SK-N-SH (cell line): ENCODE measurements at regions not wholly inside any gene's neighbourhood (a gene's known extent, or its start where the extent isn't known, plus 50 kb on each side); places are given as distances from the start of the nearest gene placed in this dataset.

Source experiments
- CTCF ChIA-PET: fragments of 300-600, 350-600 bp; formaldehyde crosslinking; extraction: SDS; loops from one replicate; lab custom pipeline; 2021; lab: Yijun Ruan, JAX
- POLR2A ChIA-PET: fragments of 350-600 bp; sonication (Branson Sonifier 250); formaldehyde crosslinking; extraction: SDS; loops from one replicate; lab custom pipeline; 2020; ENCODE audit warnings: antibody characterized with exemption, inconsistent platforms; lab: Yijun Ruan, JAX
- DNase-seq: peaks from one replicate; pipeline ENCODE4 v3.0.0; 2012
- H2AFZ ChIP-seq: fragments of 200-600 bp; sonication (generic); 2 replicates; pipeline ENCODE4 v1.8.1; 2016; ENCODE audit warnings: antibody characterized with exemption, mild to moderate bottlenecking, low read depth
- H3F3A ChIP-seq: fragments of 200-600 bp; sonication (generic); replicated peaks from 2 replicates; pipeline ENCODE3; 2016; ENCODE audit warnings: antibody characterized with exemption, mild to moderate bottlenecking; ENCODE audit not compliant: insufficient read depth
- H3K27ac ChIP-seq, 2 experiments: fragments of 200-500 bp in 1 of 2; fragments of 200-600 bp in 1 of 2; sonication (Bioruptor generic) in 1 of 2; sonication (generic), shearing (Covaris generic) in 1 of 2; 2 replicates each; pipeline versions ENCODE4 v1.5.1 to v1.6.1; 2014 to 2016; ENCODE audit warnings: low read depth in 2 of 2, inconsistent platforms in 1 of 2, low read length in 1 of 2, mild to moderate bottlenecking in 1 of 2, mixed read lengths in 1 of 2
- H3K27me3 ChIP-seq: fragments of 200-600 bp; sonication (generic), shearing (Covaris generic); 2 replicates; pipeline ENCODE4 v1.6.1; 2016; ENCODE audit warnings: mixed run types; ENCODE audit not compliant: insufficient read depth
- H3K36me3 ChIP-seq, 2 experiments: fragments of 200-500 bp in 1 of 2; fragments of 200-600 bp in 1 of 2; sonication (Bioruptor generic) in 1 of 2; sonication (generic) in 1 of 2; replicated peaks in 1 of 2; 2 replicates each; pipeline versions ENCODE3 to v1.5.1; 2014 to 2016; ENCODE audit warnings: low read length in 1 of 2, mild to moderate bottlenecking in 1 of 2; ENCODE audit not compliant: insufficient read depth in 2 of 2, control insufficient read depth in 1 of 2
- H3K4me1 ChIP-seq, 2 experiments: fragments of 200-500 bp in 1 of 2; fragments of 200-600 bp in 1 of 2; sonication (Bioruptor generic) in 1 of 2; sonication (generic), shearing (Covaris generic) in 1 of 2; 2 replicates each; pipeline versions ENCODE4 v1.5.1 to v1.6.1; 2014 to 2016; ENCODE audit warnings: low read depth in 1 of 2, low read length in 1 of 2, mixed run types in 1 of 2; ENCODE audit not compliant: insufficient read depth in 2 of 2, control insufficient read depth in 1 of 2
- H3K4me2 ChIP-seq: fragments of 200-600 bp; sonication (generic), shearing (Covaris generic); 2 replicates; pipeline ENCODE4 v1.6.1; 2017; ENCODE audit warnings: mixed run types
- H3K4me3 ChIP-seq, 2 experiments: fragments of 200-500 bp in 1 of 2; fragments of 200-600 bp in 1 of 2; sonication (Bioruptor generic) in 1 of 2; sonication (generic), shearing (Covaris generic) in 1 of 2; 2 replicates each; pipeline versions ENCODE4 v1.5.1 to v1.8.1; 2014 to 2016; ENCODE audit warnings: low read depth in 2 of 2, inconsistent platforms in 1 of 2, low read length in 1 of 2, mild to moderate bottlenecking in 1 of 2, mixed read lengths in 1 of 2, moderate library complexity in 1 of 2
- H3K79me2 ChIP-seq: fragments of 200-600 bp; sonication (generic); 2 replicates; pipeline ENCODE4 v1.8.1; 2017; ENCODE audit warnings: mild to moderate bottlenecking; ENCODE audit not compliant: insufficient read depth
- H3K9ac ChIP-seq: fragments of 200-600 bp; sonication (generic); 2 replicates; pipeline ENCODE4 v1.6.1; 2017; ENCODE audit warnings: mixed run types
- H3K9me2 ChIP-seq: fragments of 200-600 bp; sonication (generic); 2 replicates; pipeline ENCODE4 v1.6.1; 2017; ENCODE audit warnings: mixed run types
- H3K9me3 ChIP-seq: fragments of 200-600 bp; sonication (generic); 2 replicates; pipeline ENCODE4 v1.6.1; 2017; ENCODE audit warnings: mixed run types, mild to moderate bottlenecking, moderate library complexity
- H4K20me1 ChIP-seq: fragments of 200-600 bp; sonication (generic); 2 replicates; pipeline ENCODE4 v1.6.1; 2017; ENCODE audit warnings: mild to moderate bottlenecking, mixed run types; ENCODE audit not compliant: insufficient read depth
- EP300 ChIP-seq, 2 experiments: IDR thresholded peaks; 2 replicates each; pipeline versions ENCODE4 v1.4.0 to v1.6.1; 2012; ENCODE audit warnings: borderline replicate concordance in 1 of 2, low read depth in 1 of 2, low read length in 1 of 2
- EZH2phosphoT487 ChIP-seq: fragments of 200-600 bp; sonication (generic); IDR thresholded peaks from 2 replicates; pipeline ENCODE4 v1.6.1; 2017; ENCODE audit warnings: low read depth, mixed run types, mild to moderate bottlenecking, antibody characterized with exemption, moderate library complexity, borderline replicate concordance
- FOSL2 ChIP-seq: IDR thresholded peaks from 2 replicates; pipeline ENCODE4 v1.4.0; 2012; ENCODE audit warnings: low read depth, mild to moderate bottlenecking, moderate library complexity, borderline replicate concordance
- FOXJ3 ChIP-seq: sonication (generic); formaldehyde crosslinking; IDR thresholded peaks from 2 replicates; pipeline ENCODE4 v1.5.1; 2020; ENCODE audit warnings: mild to moderate bottlenecking, missing genetic modification reagents
- FOXM1 ChIP-seq: IDR thresholded peaks from 2 replicates; pipeline ENCODE4 v1.4.0; 2012; ENCODE audit warnings: low read depth, mild to moderate bottlenecking
- JUND ChIP-seq: IDR thresholded peaks from 2 replicates; pipeline ENCODE4 v1.4.0; 2012
- MEF2A ChIP-seq: IDR thresholded peaks from 2 replicates; pipeline ENCODE4 v1.4.0; 2012; ENCODE audit warnings: low read depth, borderline replicate concordance
- MXI1 ChIP-seq: IDR thresholded peaks from 2 replicates; pipeline ENCODE4 v1.6.1; 2012; ENCODE audit warnings: mild to moderate bottlenecking, low read depth, low read length, improper control_type of control experiment
- NFIC ChIP-seq: IDR thresholded peaks from 2 replicates; pipeline ENCODE4 v1.4.0; 2012; ENCODE audit warnings: borderline replicate concordance
- NRF1 ChIP-seq: IDR thresholded peaks from 2 replicates; pipeline ENCODE4 v1.6.1; 2012; ENCODE audit warnings: low read depth, mild to moderate bottlenecking, low read length
- RAD21 ChIP-seq: IDR thresholded peaks from 2 replicates; pipeline ENCODE4 v1.6.1; 2012; ENCODE audit warnings: mild to moderate bottlenecking, low read length
- RCOR1 ChIP-seq: fragments of 150-350 bp; IDR thresholded peaks from 2 replicates; pipeline ENCODE4 v1.6.1; 2017; ENCODE audit warnings: antibody characterized with exemption, low read length
- SIN3A ChIP-seq: IDR thresholded peaks from 2 replicates; pipeline ENCODE4 v1.6.1; 2012; ENCODE audit warnings: low read depth, mild to moderate bottlenecking, low read length, moderate library complexity, borderline replicate concordance
- SMC3 ChIP-seq: IDR thresholded peaks from 2 replicates; pipeline ENCODE4 v1.6.1; 2012; ENCODE audit warnings: low read depth, low read length, improper control_type of control experiment
- TAF1 ChIP-seq: IDR thresholded peaks from 2 replicates; pipeline ENCODE4 v1.6.1; 2012; ENCODE audit warnings: low read depth, mild to moderate bottlenecking, low read length, moderate library complexity, borderline replicate concordance
- TEAD4 ChIP-seq: IDR thresholded peaks from 2 replicates; pipeline ENCODE4 v1.4.0; 2012; ENCODE audit warnings: mild to moderate bottlenecking, borderline replicate concordance; ENCODE audit not compliant: insufficient read depth
- WGBS: methylation state at CpG from one replicate; pipeline ENCODE4 v1.1.6; 2017; ENCODE audit warnings: low lambda C conversion rate; 5-methylcytosine and 5-hydroxymethylcytosine counted together
- TF ChIP-seq, protein P1 (sequence below): fragments of 200-600 bp; sonication (generic); IDR thresholded peaks from 2 replicates; pipeline ENCODE4 v1.6.1; 2017; ENCODE audit warnings: antibody characterized with exemption, mild to moderate bottlenecking, moderate library complexity
- TF ChIP-seq, protein P2 (sequence below): fragments of 150-350 bp; IDR thresholded peaks from 2 replicates; pipeline ENCODE4 v1.6.1; 2017; ENCODE audit warnings: antibody characterized with exemption, low read length, low read depth, borderline replicate concordance
- TF ChIP-seq, protein P3 (sequence below): IDR thresholded peaks from 2 replicates; pipeline ENCODE4 v1.4.0; 2012; ENCODE audit warnings: low read depth, borderline replicate concordance
- TF ChIP-seq, protein P4 (sequence below): IDR thresholded peaks from 2 replicates; pipeline ENCODE4 v1.4.0; 2012; ENCODE audit warnings: low read depth, borderline replicate concordance

DNA sequence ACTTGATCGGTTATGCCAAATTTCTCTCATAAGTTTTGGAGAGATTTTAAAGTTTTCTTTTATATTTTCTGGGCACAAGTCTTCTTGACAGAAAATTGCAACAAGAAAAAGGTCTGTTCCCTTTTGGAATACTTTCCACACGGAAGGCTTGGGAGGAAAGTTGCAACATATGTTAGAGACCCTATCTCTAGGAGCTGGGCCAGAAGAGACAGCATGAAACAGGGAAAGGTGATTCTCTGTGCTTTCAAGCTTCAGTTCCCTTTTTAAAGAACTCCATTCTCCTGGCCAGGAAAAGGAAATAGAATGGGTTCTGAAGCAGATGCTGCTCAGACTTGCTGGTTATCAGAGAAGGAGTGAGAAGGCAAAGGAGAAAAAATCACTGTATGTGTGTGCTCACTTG, 368.3 kb downstream of the SPATA31D1 start:
- Histone ChIP-seq H3K36me3 (no peaks in the 10 kb centered on the region), H3K27me3 (no peaks in the 10 kb centered on the region), H3F3A (peaks cover 10% of the 10 kb centered on the region), H3K9me2 (no peaks in the 10 kb centered on the region), H3K4me1 (no peaks in the 10 kb centered on the region; a peak in 1 of 4 replicates), H3K9me3 (no peaks in the 10 kb centered on the region), H3K79me2 (no peaks in the 10 kb centered on the region), H2AFZ (no peak overlapping the region), H4K20me1 (no peaks in the 10 kb centered on the region), H3K27ac (no peak overlapping the region), H3K4me2 (no peak overlapping the region), H3K4me3 (no peak overlapping the region), H3K9ac (no peak overlapping the region)
- CTCF ChIA-PET = no interaction called here
- POLR2A ChIA-PET = no interaction called here
- 78% methylated on average over 2 of the region's 2 CpGs for WGBS
- no peak for TF ChIP-seq FOXJ3 (CRISPR knock-in tag)
- TF ChIP-seq JUND = no peak
- no peak for TF ChIP-seq FOSL2
- TF ChIP-seq FOXM1 = no peak
- no peak for TF ChIP-seq SMC3
- TF ChIP-seq RAD21 = no peak
- TF ChIP-seq TEAD4 = no peak
- no peak for TF ChIP-seq EZH2phosphoT487
- TF ChIP-seq RCOR1 = no peak
- TF ChIP-seq NRF1 = no peak
- no peak for TF ChIP-seq NFIC
- no peak for TF ChIP-seq MXI1
- TF ChIP-seq, protein P1, sequence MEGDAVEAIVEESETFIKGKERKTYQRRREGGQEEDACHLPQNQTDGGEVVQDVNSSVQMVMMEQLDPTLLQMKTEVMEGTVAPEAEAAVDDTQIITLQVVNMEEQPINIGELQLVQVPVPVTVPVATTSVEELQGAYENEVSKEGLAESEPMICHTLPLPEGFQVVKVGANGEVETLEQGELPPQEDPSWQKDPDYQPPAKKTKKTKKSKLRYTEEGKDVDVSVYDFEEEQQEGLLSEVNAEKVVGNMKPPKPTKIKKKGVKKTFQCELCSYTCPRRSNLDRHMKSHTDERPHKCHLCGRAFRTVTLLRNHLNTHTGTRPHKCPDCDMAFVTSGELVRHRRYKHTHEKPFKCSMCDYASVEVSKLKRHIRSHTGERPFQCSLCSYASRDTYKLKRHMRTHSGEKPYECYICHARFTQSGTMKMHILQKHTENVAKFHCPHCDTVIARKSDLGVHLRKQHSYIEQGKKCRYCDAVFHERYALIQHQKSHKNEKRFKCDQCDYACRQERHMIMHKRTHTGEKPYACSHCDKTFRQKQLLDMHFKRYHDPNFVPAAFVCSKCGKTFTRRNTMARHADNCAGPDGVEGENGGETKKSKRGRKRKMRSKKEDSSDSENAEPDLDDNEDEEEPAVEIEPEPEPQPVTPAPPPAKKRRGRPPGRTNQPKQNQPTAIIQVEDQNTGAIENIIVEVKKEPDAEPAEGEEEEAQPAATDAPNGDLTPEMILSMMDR = no peak
- TF ChIP-seq MEF2A = no peak
- TF ChIP-seq, protein P2, sequence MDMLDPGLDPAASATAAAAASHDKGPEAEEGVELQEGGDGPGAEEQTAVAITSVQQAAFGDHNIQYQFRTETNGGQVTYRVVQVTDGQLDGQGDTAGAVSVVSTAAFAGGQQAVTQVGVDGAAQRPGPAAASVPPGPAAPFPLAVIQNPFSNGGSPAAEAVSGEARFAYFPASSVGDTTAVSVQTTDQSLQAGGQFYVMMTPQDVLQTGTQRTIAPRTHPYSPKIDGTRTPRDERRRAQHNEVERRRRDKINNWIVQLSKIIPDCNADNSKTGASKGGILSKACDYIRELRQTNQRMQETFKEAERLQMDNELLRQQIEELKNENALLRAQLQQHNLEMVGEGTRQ = no peak
- TF ChIP-seq, protein P3, sequence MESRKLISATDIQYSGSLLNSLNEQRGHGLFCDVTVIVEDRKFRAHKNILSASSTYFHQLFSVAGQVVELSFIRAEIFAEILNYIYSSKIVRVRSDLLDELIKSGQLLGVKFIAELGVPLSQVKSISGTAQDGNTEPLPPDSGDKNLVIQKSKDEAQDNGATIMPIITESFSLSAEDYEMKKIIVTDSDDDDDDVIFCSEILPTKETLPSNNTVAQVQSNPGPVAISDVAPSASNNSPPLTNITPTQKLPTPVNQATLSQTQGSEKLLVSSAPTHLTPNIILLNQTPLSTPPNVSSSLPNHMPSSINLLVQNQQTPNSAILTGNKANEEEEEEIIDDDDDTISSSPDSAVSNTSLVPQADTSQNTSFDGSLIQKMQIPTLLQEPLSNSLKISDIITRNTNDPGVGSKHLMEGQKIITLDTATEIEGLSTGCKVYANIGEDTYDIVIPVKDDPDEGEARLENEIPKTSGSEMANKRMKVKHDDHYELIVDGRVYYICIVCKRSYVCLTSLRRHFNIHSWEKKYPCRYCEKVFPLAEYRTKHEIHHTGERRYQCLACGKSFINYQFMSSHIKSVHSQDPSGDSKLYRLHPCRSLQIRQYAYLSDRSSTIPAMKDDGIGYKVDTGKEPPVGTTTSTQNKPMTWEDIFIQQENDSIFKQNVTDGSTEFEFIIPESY = no peak
- TF ChIP-seq EP300 (IDR thresholded peaks at IDR 0.05; ENCODE audit: borderline replicate concordance in 1 of 2, low read depth in 1 of 2, low read length in 1 of 2) = no peak
- TF ChIP-seq TAF1 = no peak
- TF ChIP-seq SIN3A = no peak
- TF ChIP-seq, protein P4, sequence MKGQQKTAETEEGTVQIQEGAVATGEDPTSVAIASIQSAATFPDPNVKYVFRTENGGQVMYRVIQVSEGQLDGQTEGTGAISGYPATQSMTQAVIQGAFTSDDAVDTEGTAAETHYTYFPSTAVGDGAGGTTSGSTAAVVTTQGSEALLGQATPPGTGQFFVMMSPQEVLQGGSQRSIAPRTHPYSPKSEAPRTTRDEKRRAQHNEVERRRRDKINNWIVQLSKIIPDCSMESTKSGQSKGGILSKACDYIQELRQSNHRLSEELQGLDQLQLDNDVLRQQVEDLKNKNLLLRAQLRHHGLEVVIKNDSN = no peak
- no peak for DNase-seq
